SU-DHL-6 (cell line): ENCODE measurements at regions not wholly inside any gene's neighbourhood (a gene's known extent, or its start where the extent isn't known, plus 50 kb on each side); places are given as distances from the start of the nearest gene placed in this dataset.

ENCODE experiments used
- H2AFZ ChIP-seq: fragments of 200-600 bp; sonication (generic); 2 replicates; pipeline ENCODE4 v1.6.1; 2014; ENCODE audit warnings: low read depth, mild to moderate bottlenecking, moderate library complexity, mixed read lengths, antibody characterized with exemption, low read length; ENCODE audit not compliant: severe bottlenecking
- H3F3A ChIP-seq: fragments of 200-600 bp; shearing (Covaris generic); 2 replicates; pipeline ENCODE4 v1.6.0; 2016; ENCODE audit warnings: antibody characterized with exemption, mild to moderate bottlenecking; ENCODE audit not compliant: insufficient read depth
- H3K27ac ChIP-seq: fragments of 200-600 bp; sonication (generic); 2 replicates; pipeline ENCODE4 v1.5.1; 2016; ENCODE audit warnings: low read depth, mild to moderate bottlenecking, low read length, moderate library complexity, mixed read lengths
- H3K27me3 ChIP-seq: fragments of 200-600 bp; sonication (generic), shearing (Covaris generic); 2 replicates; pipeline ENCODE4 v1.6.0; 2014; ENCODE audit warnings: mild to moderate bottlenecking, low read length
- H3K36me3 ChIP-seq: fragments of 200-600 bp; sonication (generic); 2 replicates; pipeline ENCODE4 v1.6.1; 2014; ENCODE audit warnings: mild to moderate bottlenecking, low read length, mixed read lengths
- H3K4me2 ChIP-seq: fragments of 300-600, 200-600 bp; shearing (Covaris generic), sonication (generic); 2 replicates; pipeline ENCODE4 v1.6.0; 2014; ENCODE audit warnings: low read length, low read depth, mild to moderate bottlenecking; ENCODE audit not compliant: poor library complexity, severe bottlenecking
- H3K4me3 ChIP-seq: fragments of 200-600 bp; sonication (generic); 2 replicates; pipeline ENCODE4 v1.5.1; 2014; ENCODE audit warnings: antibody characterized with exemption, low read length, mild to moderate bottlenecking, mixed read lengths; ENCODE audit not compliant: insufficient read depth, poor library complexity, severe bottlenecking
- H3K79me2 ChIP-seq: fragments of 200-600 bp; sonication (generic); 2 replicates; pipeline ENCODE4 v1.6.1; 2014; ENCODE audit warnings: mild to moderate bottlenecking, low read length, moderate library complexity; ENCODE audit not compliant: insufficient read depth
- H3K9ac ChIP-seq: fragments of 200-600 bp; sonication (generic); 2 replicates; pipeline ENCODE4 v1.7.0; 2014; ENCODE audit warnings: mild to moderate bottlenecking, low read length
- H3K9me2 ChIP-seq: fragments of 200-600 bp; sonication (generic); replicated peaks from 2 replicates; pipeline ENCODE4 v1.6.1; 2014; ENCODE audit warnings: low read length; ENCODE audit not compliant: insufficient read depth
- H3K9me3 ChIP-seq: fragments of 200-600 bp; sonication (generic); 2 replicates; pipeline ENCODE4 v1.6.1; 2014; ENCODE audit warnings: low read length, mixed read lengths; ENCODE audit not compliant: insufficient read depth
- H4K20me1 ChIP-seq: fragments of 200-600 bp; sonication (generic); 2 replicates; pipeline ENCODE4 v1.6.1; 2014; ENCODE audit warnings: low read depth, mild to moderate bottlenecking, antibody characterized with exemption, low read length, moderate library complexity, mixed read lengths
- EZH2phosphoT487 ChIP-seq: fragments of 200-600 bp; sonication (generic), shearing (Covaris generic); conservative IDR thresholded peaks from 2 replicates; pipeline ENCODE4 v1.6.1; 2018; ENCODE audit warnings: mild to moderate bottlenecking, antibody characterized with exemption, low read length, moderate library complexity, mixed read lengths
- TF ChIP-seq, protein P1 (sequence below): fragments of 200-600 bp; sonication (generic); IDR thresholded peaks from one replicate; pipeline ENCODE4 v1.5.1; 2017; ENCODE audit warnings: antibody characterized with exemption, mild to moderate bottlenecking, low read length, moderate library complexity; ENCODE audit not compliant: insufficient read depth, poor library complexity, severe bottlenecking

DNA sequence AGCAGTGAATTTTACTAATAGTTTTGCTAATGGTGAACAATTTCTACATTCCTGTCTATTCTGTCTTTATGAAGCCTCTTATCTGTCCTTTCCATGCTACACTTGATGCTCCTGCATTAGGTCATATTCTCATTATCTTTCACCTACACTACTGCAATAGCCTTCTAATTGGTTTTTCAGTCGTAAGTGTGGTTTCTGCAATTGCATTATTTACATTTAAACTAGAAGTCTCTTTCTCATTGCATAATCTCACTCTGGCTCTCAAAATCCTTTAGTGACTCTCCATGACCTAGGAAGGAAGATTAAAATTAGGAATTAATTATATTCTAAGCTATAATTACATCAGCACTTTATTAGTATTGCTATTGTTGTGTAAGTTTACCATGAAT is 686.5 kb downstream of the IGSF11 start:
- H2AFZ ChIP-seq: no peak overlapping the region
- no peak for TF ChIP-seq EZH2phosphoT487
- TF ChIP-seq, protein P1, sequence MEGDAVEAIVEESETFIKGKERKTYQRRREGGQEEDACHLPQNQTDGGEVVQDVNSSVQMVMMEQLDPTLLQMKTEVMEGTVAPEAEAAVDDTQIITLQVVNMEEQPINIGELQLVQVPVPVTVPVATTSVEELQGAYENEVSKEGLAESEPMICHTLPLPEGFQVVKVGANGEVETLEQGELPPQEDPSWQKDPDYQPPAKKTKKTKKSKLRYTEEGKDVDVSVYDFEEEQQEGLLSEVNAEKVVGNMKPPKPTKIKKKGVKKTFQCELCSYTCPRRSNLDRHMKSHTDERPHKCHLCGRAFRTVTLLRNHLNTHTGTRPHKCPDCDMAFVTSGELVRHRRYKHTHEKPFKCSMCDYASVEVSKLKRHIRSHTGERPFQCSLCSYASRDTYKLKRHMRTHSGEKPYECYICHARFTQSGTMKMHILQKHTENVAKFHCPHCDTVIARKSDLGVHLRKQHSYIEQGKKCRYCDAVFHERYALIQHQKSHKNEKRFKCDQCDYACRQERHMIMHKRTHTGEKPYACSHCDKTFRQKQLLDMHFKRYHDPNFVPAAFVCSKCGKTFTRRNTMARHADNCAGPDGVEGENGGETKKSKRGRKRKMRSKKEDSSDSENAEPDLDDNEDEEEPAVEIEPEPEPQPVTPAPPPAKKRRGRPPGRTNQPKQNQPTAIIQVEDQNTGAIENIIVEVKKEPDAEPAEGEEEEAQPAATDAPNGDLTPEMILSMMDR: no peak

DNA sequence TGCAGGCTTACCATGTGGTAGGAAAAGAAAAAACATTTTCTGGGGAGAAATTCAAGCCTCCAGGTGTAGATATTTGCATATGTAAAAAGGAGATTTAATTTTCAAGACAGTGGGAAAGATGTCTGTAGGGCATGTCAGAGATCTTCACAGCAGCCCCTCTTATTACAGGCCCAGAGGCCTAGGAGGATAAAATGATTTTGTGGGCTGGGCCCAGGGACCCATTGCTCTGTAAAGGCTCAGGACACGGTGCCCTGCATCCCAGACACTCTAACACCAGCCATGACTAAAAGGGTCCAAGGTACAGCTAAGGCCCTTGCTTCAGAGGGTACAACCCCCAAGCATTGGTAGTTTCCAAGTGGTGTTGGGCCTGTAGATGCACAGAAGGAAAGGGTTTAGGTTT is 680.1 kb downstream of the IGSF11 start:
- H3K4me3 ChIP-seq: no peak overlapping the region
- no peaks in the 10 kb centered on the region for H3K27me3 ChIP-seq
- no peak overlapping the region for H3K27ac ChIP-seq
- H3K36me3 ChIP-seq: no peaks in the 10 kb centered on the region
- no peaks in the 10 kb centered on the region for H3K79me2 ChIP-seq
- H3K9me2 ChIP-seq: no peaks in the 10 kb centered on the region
- TF ChIP-seq, protein P1: no peak
- TF ChIP-seq EZH2phosphoT487: no peak
- no peak overlapping the region for H3K4me2 ChIP-seq
- H3F3A ChIP-seq: no peaks in the 10 kb centered on the region
- H4K20me1 ChIP-seq: no peaks in the 10 kb centered on the region
- H2AFZ ChIP-seq: no peak overlapping the region
- peaks cover 10% of the 10 kb centered on the region; the same call in 1 of the 2 replicates for H3K9me3 ChIP-seq
- no peak overlapping the region for H3K9ac ChIP-seq

More for the DNA sequence above, 686.5 kb downstream of the IGSF11 start:
- no peak overlapping the region for H3K4me2 ChIP-seq
- H3K27me3 ChIP-seq: no peaks in the 10 kb centered on the region
- H3K9ac ChIP-seq: no peak overlapping the region
- H3K27ac ChIP-seq: no peak overlapping the region
- H3K9me2 ChIP-seq: no peaks in the 10 kb centered on the region
- no peaks in the 10 kb centered on the region; the same call in 1 of the 2 replicates for H3K9me3 ChIP-seq
- no peaks in the 10 kb centered on the region for H3F3A ChIP-seq
- no peaks in the 10 kb centered on the region for H3K36me3 ChIP-seq
- no peaks in the 10 kb centered on the region for H4K20me1 ChIP-seq
- no peak overlapping the region for H3K4me3 ChIP-seq
- no peaks in the 10 kb centered on the region for H3K79me2 ChIP-seq

DNA sequence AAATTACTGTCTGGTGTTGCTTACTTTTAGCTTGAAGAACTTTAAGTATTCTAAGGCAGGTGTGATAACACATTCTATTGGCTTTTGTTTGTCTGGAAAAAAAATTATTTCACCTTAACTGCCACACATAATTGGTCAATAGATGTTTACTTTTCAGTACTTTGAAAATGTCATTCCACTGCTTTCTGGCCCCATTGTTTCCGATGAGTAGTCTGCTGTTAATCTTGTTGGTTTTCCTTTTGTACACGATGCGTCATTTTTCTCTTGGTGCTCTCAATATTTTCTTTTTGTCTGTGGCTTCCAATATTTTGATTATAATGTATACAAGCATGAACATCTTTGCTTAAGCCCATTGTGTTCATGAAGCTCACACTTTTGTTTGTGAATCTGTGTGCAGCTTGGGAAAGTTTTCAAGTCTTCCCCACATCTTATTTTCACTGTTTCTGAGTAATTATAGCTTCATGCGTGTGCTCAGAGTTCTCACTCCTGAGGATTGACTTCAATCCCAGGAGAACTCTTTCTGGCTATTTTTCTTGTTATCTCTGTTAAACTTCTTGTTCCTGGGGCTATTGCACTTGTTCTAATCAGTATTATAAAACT is 664.7 kb downstream of the IGSF11 start:
- H3K27ac ChIP-seq: no peak overlapping the region
- H3K27me3 ChIP-seq: no peaks in the 10 kb centered on the region
- H3K9ac ChIP-seq: no peak overlapping the region
- no peak overlapping the region for H3K4me2 ChIP-seq
- no peaks in the 10 kb centered on the region for H4K20me1 ChIP-seq
- no peaks in the 10 kb centered on the region for H3K9me3 ChIP-seq
- H3K36me3 ChIP-seq: no peaks in the 10 kb centered on the region
- no peaks in the 10 kb centered on the region for H3K79me2 ChIP-seq
- H3K4me3 ChIP-seq: no peak overlapping the region
- no peak overlapping the region for H2AFZ ChIP-seq
- TF ChIP-seq, protein P1: no peak
- TF ChIP-seq EZH2phosphoT487: no peak
- H3F3A ChIP-seq: no peaks in the 10 kb centered on the region
- H3K9me2 ChIP-seq: no peaks in the 10 kb centered on the region
